ENCODE measurements at regions not wholly inside any gene's neighbourhood (a gene's known extent, or its start where the extent isn't known, plus 50 kb on each side); places are given as distances from the start of the nearest gene placed in this dataset.

GRCh38 chr2:198268519-198268918 lies 464.1 kb downstream of the PLCL1 start:
- DNase-seq (ENCODE audit: low read depth), result no peak
- TF ChIP-seq CTCF (IDR thresholded peaks at IDR 0.05; ENCODE audit: insufficient read depth, low read depth, low read length), result no peak
- H3K4me3 ChIP-seq (ENCODE audit: low read depth, low read length), result no peak overlapping the region

- DNase-seq (ENCODE audit: low read depth), result no peak
- TF ChIP-seq CTCF (IDR thresholded peaks at IDR 0.05; ENCODE audit: insufficient read depth, low read depth, low read length), result no peak
Observed at GRCh38 chr2:198259496-198259895, 455.1 kb downstream of the PLCL1 start.

GRCh38 chr2:198254536-198255090 lies 450.2 kb downstream of the PLCL1 start:
- H3K4me3 ChIP-seq (ENCODE audit: low read depth, low read length), result no peak overlapping the region
- no peak for TF ChIP-seq CTCF (IDR thresholded peaks at IDR 0.05; ENCODE audit: insufficient read depth, low read depth, low read length)
- DNase-seq (ENCODE audit: low read depth), result no peak

More at GRCh38 chr2:198259496-198259895, 455.1 kb downstream of the PLCL1 start:
- no peak overlapping the region for H3K4me3 ChIP-seq (ENCODE audit: low read depth, low read length)

- DNase-seq (ENCODE audit: low read depth), result no peak
- H3K4me3 ChIP-seq (ENCODE audit: low read depth, low read length), result no peak overlapping the region
- no peak for TF ChIP-seq CTCF (IDR thresholded peaks at IDR 0.05; ENCODE audit: insufficient read depth, low read depth, low read length)
Observed at GRCh38 chr2:198253995-198254394, 449.6 kb downstream of the PLCL1 start.

- no peak for TF ChIP-seq CTCF (IDR thresholded peaks at IDR 0.05; ENCODE audit: insufficient read depth, low read depth, low read length)
- no peak overlapping the region for H3K4me3 ChIP-seq (ENCODE audit: low read depth, low read length)
- DNase-seq (ENCODE audit: low read depth), result no peak
Observed at GRCh38 chr2:198252472-198252871, 448.1 kb downstream of the PLCL1 start.

GRCh38 chr2:198242093-198242492 lies 437.7 kb downstream of the PLCL1 start:
- no peak for DNase-seq (ENCODE audit: low read depth)
- no peak for TF ChIP-seq CTCF (IDR thresholded peaks at IDR 0.05; ENCODE audit: insufficient read depth, low read depth, low read length)
- no peak overlapping the region for H3K4me3 ChIP-seq (ENCODE audit: low read depth, low read length)

- H3K4me3 ChIP-seq (ENCODE audit: low read depth, low read length), result no peak overlapping the region
- no peak for TF ChIP-seq CTCF (IDR thresholded peaks at IDR 0.05; ENCODE audit: insufficient read depth, low read depth, low read length)
- DNase-seq (ENCODE audit: low read depth), result no peak
Observed at GRCh38 chr2:198238429-198238828, 434.0 kb downstream of the PLCL1 start.
